NAMALWA (cell line): ENCODE measurements at regions not wholly inside any gene's neighbourhood (a gene's known extent, or its start where the extent isn't known, plus 50 kb on each side); places are given as distances from the start of the nearest gene placed in this dataset.
"Not testable (repeated sequence)": the region's sequence is repeated elsewhere in the genome, so short reads cannot be mapped to it uniquely, and the experiment has no call there.

Source experiments
- DNase-seq: peaks from one replicate; pipeline ENCODE4 v3.0.0-alpha.2; 2015; ENCODE audit warnings: low spot score

- DNase-seq: no peak
These were observed 58.9 kb downstream of the OR5AK2 start for GRCh38 chr11:57047610-57048009.

DNA sequence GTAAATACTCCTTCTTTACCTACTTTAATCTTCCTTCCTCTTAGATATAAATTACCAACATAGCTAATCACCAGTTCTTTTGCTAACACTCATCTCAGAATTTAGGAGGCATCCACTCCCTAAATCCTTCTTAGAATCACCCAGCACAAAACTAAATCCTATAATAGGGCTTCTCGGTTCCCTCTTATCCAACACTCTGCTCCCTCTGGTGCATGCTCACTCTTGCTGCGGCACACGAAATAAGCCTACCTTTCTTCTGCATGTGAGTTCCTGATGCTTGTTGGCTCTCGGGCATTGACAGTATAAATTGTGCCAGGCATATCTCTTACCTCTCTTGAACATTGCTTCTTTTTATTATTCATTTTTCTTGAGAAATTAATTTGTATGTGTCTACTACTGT is 61.0 kb downstream of the OR5AK2 start:
- DNase-seq: no peak

- no peak for DNase-seq
These were observed 66.1 kb downstream of the OR5AK2 start for GRCh38 chr11:57054817-57055216.

- DNase-seq: no peak
These were observed 67.0 kb downstream of the OR5AK2 start for GRCh38 chr11:57055744-57056143.

GRCh38 chr11:57056735-57057134 is 68.0 kb downstream of the OR5AK2 start:
- DNase-seq: no peak

DNA sequence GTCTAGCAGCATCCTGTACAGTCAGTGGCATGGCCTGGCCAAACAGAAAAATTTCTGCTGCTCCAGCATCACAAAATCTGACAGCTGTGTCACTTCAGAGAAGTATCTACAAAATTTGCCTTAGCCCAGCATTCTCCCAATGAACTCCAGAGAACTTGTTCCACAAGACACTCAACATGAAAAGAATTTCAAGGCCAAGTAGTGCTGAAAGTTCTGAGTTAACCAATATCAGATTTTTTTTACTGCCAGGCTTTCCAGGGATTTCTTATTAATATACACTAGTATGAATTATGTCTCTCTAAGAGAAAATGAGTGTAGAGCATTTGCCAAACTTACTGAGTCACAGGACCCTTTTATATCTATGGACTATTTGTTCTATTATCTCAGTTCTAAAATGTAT is 68.8 kb downstream of the OR5AK2 start:
- DNase-seq: no peak

DNA sequence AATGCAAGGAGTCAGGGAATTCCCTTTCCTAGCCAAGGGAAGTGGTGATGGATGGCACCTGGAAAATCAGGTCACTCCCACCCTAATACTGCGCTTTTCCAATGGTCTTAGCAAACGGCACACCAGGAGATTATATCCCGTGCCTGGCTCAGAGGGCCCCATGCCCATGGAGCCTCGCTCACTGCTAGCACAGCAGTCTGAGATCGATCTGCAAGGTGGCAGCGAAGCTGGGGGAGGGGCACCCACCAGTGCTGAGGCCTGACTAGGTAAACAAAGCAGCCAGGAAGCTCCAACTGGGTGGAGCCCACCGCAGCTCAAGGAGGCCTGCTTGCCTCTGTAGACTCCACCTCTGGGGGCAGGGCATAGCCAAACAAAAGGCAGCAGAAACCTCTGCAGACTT is 74.2 kb downstream of the OR5AK2 start:
- not testable (repeated sequence) for DNase-seq

DNA sequence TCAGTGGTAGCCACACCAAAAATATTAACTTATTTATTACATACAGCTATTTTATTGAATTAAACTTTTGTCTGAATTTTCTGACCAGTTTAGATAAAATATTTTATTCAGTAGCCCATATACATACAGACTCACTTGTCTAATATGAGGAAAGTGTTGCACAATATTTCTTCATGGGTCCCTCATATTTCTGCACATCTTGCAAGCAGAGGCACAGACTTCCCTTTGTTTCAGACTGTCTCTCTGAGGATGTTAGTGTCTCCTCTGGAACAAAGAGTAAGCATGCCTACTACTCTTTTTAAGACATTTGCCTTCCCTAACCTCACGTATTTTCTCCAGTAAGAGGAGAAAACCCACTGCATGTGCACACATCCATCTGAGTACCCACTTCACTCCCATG is 81.2 kb downstream of the OR5AK2 start:
- DNase-seq: no peak

GRCh38 chr11:57071829-57072228 is 83.1 kb downstream of the OR5AK2 start:
- no peak for DNase-seq

GRCh38 chr11:57072640-57073039 is 83.9 kb downstream of the OR5AK2 start:
- DNase-seq: no peak

GRCh38 chr11:57073128-57073527 is 84.4 kb downstream of the OR5AK2 start:
- no peak for DNase-seq

GRCh38 chr11:57081356-57081755 is 92.6 kb downstream of the OR5AK2 start:
- no peak for DNase-seq

DNA sequence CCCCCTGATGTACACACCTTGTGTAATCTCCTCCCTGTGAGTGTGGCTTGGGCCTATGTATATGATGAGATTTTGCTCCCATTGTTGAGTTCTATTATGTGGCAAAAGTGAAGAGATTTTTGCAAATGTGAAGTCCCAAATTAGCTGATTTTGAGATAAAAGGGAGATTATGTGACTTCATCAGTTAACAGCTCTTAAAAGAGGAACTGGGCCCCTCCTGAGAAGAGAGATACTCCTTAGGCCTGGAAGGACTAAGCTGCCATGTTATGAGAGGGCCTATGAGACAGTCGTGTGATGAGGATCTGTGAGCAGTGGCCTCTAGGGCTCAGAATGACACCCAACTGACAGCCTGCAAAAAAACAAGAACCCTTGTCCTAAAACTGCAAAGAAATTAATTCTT is 93.4 kb downstream of the OR5AK2 start:
- no peak for DNase-seq

DNA sequence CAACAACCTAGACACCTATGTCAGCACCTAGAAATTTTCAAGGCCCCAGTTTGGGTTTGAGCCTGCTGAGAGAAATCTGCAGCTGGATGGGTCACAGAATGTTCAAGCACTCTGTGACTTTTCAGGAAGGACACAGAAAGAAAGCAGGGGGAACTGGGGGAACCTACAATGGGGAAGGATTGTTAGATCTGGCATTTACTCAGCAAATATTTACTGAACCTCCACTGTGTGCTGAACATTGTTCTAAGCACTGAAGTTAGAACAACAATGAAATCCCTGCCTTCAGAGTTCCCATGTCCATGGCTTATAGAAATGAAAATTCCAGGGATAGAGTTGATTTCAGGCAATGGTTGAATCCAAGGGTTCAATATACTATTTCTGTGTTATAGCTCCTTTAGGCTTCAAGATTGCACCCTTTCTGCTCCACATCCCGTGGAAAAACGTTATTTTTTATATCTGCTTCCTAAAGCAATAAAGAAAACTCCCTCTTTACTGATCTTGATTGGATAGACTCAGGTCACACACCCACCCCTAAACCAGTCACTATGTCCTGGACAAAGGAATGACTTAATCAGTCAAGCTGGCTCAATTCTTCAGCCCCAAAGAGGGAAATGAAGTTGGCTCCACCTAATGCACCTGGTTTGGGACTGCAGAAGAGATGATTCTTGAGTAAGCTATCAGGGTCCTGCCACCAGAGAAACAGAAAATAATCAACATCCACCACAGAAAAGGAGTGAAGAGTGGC is 95.1 kb downstream of the OR5AK2 start:
- no peak for DNase-seq

DNA sequence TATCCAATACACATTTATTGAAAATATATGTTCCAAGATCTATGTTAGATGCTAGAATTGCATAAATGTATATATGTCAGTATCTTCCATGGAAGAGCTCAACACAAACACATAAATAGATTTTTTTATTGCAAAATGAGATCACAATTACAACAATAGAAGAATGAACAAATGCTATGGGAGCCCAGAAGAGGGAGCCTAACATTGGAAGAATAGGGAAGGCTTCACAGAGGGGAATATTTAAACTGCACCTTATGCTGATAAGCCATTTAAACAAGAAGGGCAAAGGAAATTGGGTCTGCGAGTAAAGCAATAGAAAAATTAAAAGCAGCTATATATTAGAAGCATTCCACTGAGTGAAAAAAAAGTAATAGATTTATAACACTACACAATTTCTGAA is 96.1 kb upstream of the LRRC55 start:
- DNase-seq: no peak

DNA sequence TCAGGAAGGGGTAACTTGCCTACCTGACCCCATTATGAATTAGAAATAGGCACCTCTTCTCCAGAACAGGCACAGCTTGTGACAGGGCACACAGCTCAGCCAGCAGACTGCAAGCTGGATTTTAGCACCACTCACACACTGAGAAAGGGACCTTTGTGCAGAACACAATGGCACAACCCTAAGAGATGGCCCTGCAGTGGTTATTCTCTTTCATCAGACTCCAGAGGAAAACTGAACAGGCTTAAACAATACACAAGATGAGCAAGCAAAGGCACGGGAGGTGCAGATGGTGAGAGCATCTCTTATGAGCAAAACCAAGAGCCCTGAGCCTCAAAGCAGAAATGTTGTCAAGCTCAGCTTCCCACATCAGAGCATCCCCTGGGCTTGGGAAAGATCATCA is 93.8 kb upstream of the LRRC55 start:
- no peak for DNase-seq

- no peak for DNase-seq
These were observed 89.6 kb upstream of the LRRC55 start for GRCh38 chr11:57092028-57092698.

DNA sequence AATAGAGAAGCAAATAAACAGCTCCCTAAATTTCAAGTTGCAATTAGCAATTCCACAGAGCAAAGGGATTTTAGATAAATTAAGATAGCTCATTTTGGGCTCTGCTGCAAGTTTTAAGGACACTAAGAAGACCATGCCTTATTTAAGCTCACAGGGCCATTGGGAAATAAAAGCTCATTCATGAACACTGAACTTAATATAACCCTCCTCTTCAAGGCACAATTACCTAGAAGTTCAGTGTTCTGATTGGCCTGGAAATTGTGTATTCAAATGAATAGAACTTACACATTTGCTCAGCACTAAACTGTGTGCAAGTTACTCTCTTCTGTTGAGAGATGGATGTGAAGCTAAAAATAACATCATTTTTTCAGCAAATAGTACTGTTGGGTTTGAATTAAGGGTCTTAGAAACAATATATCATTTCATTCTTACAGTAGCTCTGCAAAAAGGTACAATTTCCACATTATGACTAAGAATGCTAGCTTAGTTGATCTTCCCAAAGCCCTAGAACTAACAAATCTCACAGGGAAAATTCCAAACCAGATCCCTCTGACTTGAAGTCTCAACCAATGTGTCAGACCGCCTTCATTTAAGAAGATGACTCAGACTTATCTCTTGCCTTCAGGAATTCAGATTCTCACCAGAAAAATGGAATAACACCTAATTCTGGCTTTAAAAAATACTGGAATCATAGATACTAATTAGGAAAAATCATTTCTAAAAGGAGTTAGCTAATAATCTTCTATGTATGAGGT is 87.4 kb upstream of the LRRC55 start:
- DNase-seq: no peak

DNA sequence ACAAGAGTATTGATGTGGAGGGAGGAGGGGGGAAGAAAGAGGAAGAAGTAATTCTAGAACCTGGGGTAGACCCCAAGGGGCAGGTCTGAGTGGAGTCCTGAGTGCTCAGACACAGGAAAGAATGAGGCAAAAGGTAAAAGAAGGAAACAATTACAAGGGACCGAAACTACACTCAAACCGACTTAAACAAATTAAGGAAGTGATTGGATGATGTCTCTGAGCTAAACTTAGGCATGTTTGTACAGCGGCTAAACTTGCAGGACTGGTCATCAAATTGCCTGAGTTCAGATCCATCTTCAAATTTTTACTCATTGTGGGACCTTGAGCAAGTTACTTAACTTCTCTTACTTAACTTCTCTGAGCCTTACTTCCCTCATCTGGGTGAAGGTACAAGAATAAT is 86.3 kb upstream of the LRRC55 start:
- DNase-seq: no peak

DNA sequence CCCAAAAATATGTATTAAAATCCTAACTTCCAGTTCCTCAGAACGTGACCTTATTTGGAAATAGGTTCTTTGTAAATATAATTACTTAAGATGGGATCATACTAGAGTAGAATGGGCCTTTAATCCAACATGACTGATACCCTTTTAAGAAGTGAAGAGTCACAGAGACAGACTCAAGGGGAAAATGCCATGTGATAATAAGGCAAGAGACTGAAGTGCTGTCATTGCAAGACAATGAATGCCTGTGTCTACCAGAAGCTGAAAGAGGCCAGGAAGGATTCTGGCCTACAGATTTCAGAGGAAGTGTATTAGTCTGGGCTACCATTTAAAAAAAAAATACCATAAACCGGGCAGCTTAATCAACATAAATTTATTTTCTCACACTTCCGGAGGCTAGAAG is 85.9 kb upstream of the LRRC55 start:
- no peak for DNase-seq

- no peak for DNase-seq
These were observed 84.6 kb upstream of the LRRC55 start for GRCh38 chr11:57097149-57097548.

DNA sequence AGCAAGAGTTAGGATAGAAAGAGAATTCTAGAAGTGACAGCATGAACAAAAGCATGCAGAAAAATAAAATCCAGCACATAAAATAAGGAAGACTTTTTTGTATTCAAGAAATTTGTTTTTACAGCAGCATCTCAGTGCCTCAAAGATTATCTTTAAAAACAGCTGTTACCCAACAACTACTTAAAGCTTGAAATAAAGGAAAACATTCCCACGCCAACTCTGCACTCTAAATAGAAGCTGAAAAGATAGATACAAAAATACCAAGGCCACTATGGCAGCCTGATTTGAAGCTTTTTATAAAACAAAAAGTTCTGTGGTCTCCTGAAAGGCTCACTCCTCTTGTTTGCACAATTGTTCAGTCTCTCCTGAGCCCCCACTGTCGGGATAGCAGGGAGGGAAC is 83.6 kb upstream of the LRRC55 start:
- DNase-seq: no peak

- no peak for DNase-seq
These were observed 81.0 kb upstream of the LRRC55 start for GRCh38 chr11:57100638-57101331.
